GM21526 (cell line): ENCODE measurements at regions not wholly inside any gene's neighbourhood (a gene's known extent, or its start where the extent isn't known, plus 50 kb on each side); places are given as distances from the start of the nearest gene placed in this dataset.
A peak's percentile ranks its signal among the peaks of the same experiment; 100 is the strongest.

Experiments
- ATAC-seq: cut with Tn5 transposase; IDR thresholded peaks from one replicate; pipeline ENCODE4 v1.9.1; 2021; ENCODE audit warnings: moderate library complexity; ENCODE audit not compliant: unreplicated experiment, low FRiP score

GRCh38 chr7:145327646-145328045 is 491.8 kb upstream of the TPK1 start:
- no peak for ATAC-seq

GRCh38 chr7:145324081-145324480 is 488.2 kb upstream of the TPK1 start:
- ATAC-seq: no peak

DNA sequence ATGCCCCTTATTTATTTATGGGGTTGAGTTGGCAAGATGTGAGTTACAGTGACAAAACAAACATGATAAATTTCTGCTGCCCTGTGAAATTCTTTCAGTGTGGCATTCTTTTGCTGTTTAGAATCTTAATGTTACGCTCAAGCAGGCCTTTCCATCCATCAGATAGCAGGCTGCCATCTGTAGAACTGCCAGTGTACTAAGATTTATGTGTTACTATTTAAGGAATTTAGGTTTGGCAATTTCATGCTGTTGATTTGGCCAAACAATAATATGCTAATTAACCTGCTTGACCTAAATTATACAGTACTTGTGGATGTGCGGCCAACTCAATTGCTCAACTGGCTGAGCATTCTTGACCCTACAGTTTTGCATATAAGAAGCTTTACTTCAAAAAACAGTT is 477.7 kb upstream of the TPK1 start:
- ATAC-seq: no peak

GRCh38 chr7:145293754-145294153 is 457.9 kb upstream of the TPK1 start:
- no peak for ATAC-seq

- ATAC-seq: no peak
These were observed 457.4 kb upstream of the TPK1 start for GRCh38 chr7:145293228-145293701.

- ATAC-seq: no peak
These were observed 453.5 kb upstream of the TPK1 start for GRCh38 chr7:145289384-145289783.

DNA sequence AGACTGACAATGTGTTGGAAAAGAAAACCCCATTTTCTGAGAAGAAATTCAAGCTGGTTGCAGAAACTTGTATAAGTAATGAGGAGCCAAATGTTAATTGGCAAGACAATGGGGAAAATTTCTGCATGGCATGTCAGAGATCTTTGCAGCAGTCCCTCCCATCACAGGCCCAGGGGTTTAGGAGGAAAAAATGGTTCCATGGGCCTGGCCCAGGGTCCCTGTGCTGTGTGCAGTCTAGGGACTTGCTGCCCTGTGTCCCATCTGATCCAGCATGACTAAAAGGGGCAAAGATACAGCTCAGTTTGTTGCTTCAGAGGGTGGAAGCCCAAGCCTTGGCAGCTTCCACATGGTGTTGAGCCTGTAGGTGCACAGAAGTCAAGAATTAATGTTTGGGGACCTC is 440.3 kb upstream of the TPK1 start:
- no peak for ATAC-seq

DNA sequence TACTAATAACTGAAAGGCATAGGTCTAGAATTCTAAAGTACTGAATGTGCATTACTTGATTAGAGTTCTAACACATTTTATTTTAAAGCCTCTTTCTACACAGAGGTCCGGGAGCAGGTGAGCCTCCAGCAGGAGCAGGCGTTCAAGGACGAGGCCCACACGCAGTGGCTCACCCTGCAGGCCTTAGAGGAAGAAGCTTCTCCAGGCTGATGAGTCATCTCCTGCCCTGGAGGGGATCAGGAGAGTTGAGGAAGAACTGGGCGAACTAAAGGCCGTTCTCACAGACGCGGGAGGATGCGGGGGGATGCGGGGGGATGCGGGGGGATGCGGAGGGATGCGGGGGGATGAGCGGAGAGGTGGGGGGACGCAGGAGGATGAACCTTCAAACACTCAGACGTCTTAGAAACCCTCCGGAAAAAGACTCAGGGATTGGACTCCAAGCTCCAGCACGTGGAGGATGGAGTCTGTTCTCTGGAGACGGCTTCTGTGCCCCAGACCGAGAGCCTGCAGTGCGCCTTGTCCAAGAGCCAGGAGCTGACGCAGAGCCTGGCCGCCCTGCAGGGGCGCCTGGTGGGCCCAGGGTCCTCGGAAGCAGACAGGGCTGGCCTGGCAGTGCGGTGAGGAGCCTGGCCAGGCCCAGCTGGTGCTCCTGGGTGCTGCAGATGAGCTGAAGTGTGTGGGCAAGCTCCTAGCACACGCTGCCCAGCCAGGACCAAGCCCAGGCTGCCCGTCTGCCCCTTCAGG is 433.7 kb upstream of the TPK1 start:
- no peak for ATAC-seq

- ATAC-seq: no peak
These were observed 429.3 kb upstream of the TPK1 start for GRCh38 chr7:145265180-145265579.

DNA sequence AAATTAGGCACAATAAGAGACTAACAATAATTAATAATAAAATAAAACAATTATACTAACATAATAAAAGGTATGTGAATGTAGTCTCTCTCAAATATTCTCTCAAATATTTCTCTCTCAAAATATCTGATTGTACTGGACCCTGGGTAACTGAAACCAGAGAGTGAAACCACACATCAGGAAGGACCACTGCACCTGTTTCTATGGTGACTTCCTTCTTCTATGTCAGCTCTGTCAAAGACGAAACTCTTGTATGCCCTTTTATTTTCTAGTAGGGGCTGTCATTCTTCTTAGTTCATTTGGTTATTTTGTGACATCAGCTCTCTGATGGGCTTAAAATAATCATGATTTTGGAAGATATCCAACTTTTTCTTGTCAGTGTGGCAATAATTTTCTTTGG is 428.0 kb upstream of the TPK1 start:
- ATAC-seq: peak; percentile 68

GRCh38 chr7:145252031-145252430 is 416.2 kb upstream of the TPK1 start:
- ATAC-seq: no peak

DNA sequence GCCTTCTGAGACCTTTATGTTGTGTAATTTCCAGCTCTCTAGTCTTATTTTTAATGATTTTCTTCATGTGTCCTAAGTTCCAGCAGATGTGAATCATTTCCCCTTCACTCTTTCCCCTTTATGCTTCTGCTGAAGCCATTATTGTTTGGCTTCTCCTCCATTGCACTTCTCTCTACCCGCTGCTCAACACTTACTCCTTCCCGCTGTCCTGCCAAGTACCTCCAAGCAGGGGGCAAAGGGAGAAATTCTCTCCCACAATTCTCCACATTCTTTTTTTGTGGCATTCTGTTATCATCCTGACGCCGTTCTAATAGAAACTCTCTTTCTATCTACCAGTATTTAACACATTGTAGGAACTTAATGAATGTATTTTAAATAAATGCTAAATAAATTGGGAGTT is 388.9 kb upstream of the TPK1 start:
- no peak for ATAC-seq

GRCh38 chr7:145219461-145219860 is 383.6 kb upstream of the TPK1 start:
- no peak for ATAC-seq

GRCh38 chr7:145216866-145217265 is 381.0 kb upstream of the TPK1 start:
- ATAC-seq: no peak

- ATAC-seq: no peak
These were observed 376.2 kb upstream of the TPK1 start for GRCh38 chr7:145212050-145212449.

DNA sequence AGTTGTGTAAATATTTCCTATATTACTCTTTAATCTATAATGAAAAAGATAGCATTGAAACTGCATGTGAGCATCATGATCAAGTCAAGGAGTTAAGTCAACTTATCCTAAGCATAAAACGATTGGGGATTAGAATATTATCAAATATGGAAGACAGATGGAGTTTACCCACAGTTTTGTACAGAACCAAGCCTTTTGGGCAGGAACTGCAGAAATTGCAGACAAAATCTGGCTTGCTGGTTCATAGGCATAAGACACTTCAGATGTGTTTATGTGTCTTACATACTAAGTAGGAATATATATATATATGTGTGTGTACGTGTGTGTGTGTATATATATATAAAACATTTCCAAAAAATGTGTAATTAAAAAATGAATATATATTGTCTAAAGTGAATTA is 375.4 kb upstream of the TPK1 start:
- ATAC-seq: no peak

DNA sequence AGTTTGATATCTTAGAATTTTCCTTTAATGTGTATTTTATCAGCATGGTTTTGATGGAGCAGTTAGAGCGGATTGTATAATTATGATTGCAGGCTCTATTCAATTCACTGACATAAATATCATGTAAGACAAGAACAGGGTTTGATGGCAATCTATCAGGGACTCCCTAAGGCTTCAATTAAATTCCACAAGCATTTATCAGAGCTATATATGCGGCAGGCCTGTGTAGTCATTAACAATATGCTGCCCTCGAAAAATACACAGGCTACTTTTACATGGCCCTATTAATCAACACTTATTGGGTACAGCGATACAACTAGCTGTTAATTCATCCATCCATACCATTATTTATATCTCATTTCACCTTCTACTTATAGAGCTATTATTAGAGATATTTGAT is 358.1 kb upstream of the TPK1 start:
- ATAC-seq: no peak

DNA sequence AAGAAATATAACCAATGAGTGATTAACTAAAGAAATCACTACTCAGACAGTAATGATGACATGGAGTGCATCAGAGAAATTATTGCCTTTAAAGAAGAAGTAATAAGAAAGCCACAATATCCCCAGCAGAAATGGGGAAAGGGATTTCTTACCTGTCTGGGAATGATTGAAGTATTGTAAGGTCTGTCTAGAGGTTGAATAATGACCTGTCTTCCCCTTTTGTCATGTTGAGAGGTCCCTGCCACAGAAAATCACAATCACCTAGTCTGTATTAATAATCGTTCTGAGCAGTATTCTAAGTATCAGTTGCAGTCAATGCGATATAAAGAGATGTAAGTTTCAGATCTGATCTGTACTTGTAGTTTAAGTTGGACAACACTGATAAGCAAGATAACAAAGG is 349.1 kb upstream of the TPK1 start:
- ATAC-seq: no peak

GRCh38 chr7:145183069-145183468 is 347.2 kb upstream of the TPK1 start:
- ATAC-seq: no peak

GRCh38 chr7:145175366-145175765 is 339.5 kb upstream of the TPK1 start:
- no peak for ATAC-seq

GRCh38 chr7:145169908-145170307 is 334.1 kb upstream of the TPK1 start:
- ATAC-seq: no peak

DNA sequence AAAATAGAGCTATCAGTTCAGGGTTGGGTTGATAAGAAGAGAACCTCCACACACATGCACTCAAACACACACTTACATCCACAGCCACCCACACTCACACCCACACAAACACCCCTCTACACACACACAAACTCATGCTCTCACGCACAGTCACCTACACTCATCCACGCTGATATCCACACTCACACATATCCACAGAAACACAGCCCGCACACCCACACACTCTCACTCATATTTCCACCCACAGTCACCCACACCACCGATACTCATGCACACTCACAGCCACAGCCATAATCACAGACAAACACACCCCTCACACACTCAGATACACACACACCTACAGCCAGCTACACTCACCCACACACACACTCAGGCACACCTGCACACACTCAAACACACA is 333.0 kb upstream of the TPK1 start:
- ATAC-seq: no peak

GRCh38 chr7:145168427-145168826 is 332.6 kb upstream of the TPK1 start:
- ATAC-seq: no peak
